GM23338 (cell line): ENCODE measurements at regions not wholly inside any gene's neighbourhood (a gene's known extent, or its start where the extent isn't known, plus 50 kb on each side); places are given as distances from the start of the nearest gene placed in this dataset.

Experiments used
- ATAC-seq: fragments of 200-7000 bp; cut with Tn5 transposase; 3 replicates; pipeline ENCODE4 v1.9.1; 2020
- DNase-seq: peaks from one replicate; pipeline ENCODE4 v3.0.0-alpha.2; 2015; ENCODE audit warnings: low spot score
- H2AFZ ChIP-seq: fragments of 200-600 bp; sonication (generic); 2 replicates; pipeline ENCODE4 v1.8.0; 2016; ENCODE audit warnings: antibody characterized with exemption, mild to moderate bottlenecking, moderate library complexity
- H3F3A ChIP-seq: fragments of 200-600 bp; sonication (generic); replicated peaks from 2 replicates; pipeline ENCODE4 v1.8.0; 2017; ENCODE audit warnings: antibody characterized with exemption, mixed run types, low read depth
- H3K27ac ChIP-seq: fragments of 200-600 bp; sonication (generic); 2 replicates; pipeline ENCODE4 v1.6.1; 2016; ENCODE audit warnings: low read depth
- H3K27me3 ChIP-seq: fragments of 200-600 bp; sonication (generic); 2 replicates; pipeline ENCODE4 v1.8.0; 2016; ENCODE audit warnings: mild to moderate bottlenecking, mixed run types, moderate library complexity; ENCODE audit not compliant: insufficient read depth
- H3K36me3 ChIP-seq: fragments of 200-600 bp; sonication (generic); 2 replicates; pipeline ENCODE4 v1.8.0; 2016; ENCODE audit warnings: mild to moderate bottlenecking; ENCODE audit not compliant: insufficient read depth
- H3K4me1 ChIP-seq: fragments of 200-600 bp; sonication (generic); 2 replicates; pipeline ENCODE4 v1.8.0; 2016; ENCODE audit warnings: mild to moderate bottlenecking, moderate library complexity; ENCODE audit not compliant: insufficient read depth
- H3K4me2 ChIP-seq: fragments of 200-600 bp; sonication (generic); 2 replicates; pipeline ENCODE4 v1.7.1; 2017; ENCODE audit warnings: mixed run types
- H3K4me3 ChIP-seq: fragments of 200-600 bp; sonication (generic); 2 replicates; pipeline ENCODE4 v1.6.1; 2016; ENCODE audit warnings: mixed run types
- H3K79me2 ChIP-seq: fragments of 200-600 bp; sonication (generic); replicated peaks from 2 replicates; pipeline ENCODE4 v1.8.0; 2017; ENCODE audit warnings: mild to moderate bottlenecking; ENCODE audit not compliant: insufficient read depth
- H3K9me2 ChIP-seq: fragments of 200-600 bp; sonication (generic); 2 replicates; pipeline ENCODE4 v1.8.0; 2017; ENCODE audit not compliant: insufficient read depth
- H4K20me1 ChIP-seq: fragments of 200-600 bp; sonication (generic); replicated peaks from 2 replicates; pipeline ENCODE4 v1.8.0; 2017; ENCODE audit warnings: mild to moderate bottlenecking; ENCODE audit not compliant: insufficient read depth
- H3K27ac Mint-ChIP-seq: 2 replicates; pipeline ENCODE4 v1.8.0; 2020; ENCODE audit warnings: inconsistent platforms, mild to moderate bottlenecking, moderate library complexity, mixed read lengths
- H3K27me3 Mint-ChIP-seq: 3 replicates; pipeline ENCODE4 v1.8.0; 2022; ENCODE audit warnings: low read depth, mild to moderate bottlenecking, moderate library complexity, mixed read lengths, inconsistent platforms; ENCODE audit not compliant: insufficient read depth, poor library complexity
- H3K36me3 Mint-ChIP-seq: 3 replicates; pipeline ENCODE4 v1.8.0; 2021; ENCODE audit warnings: low read depth, mild to moderate bottlenecking, inconsistent platforms, moderate library complexity, mixed read lengths
- H3K4me1 Mint-ChIP-seq: 3 replicates; pipeline ENCODE4 v1.8.0; 2020; ENCODE audit warnings: mild to moderate bottlenecking, inconsistent platforms, mixed read lengths
- H3K4me3 Mint-ChIP-seq: 3 replicates; pipeline ENCODE4 v1.8.0; 2021; ENCODE audit warnings: moderate library complexity, mild to moderate bottlenecking, inconsistent platforms, mixed read lengths
- H3K9me3 Mint-ChIP-seq: 3 replicates; pipeline ENCODE4 v1.8.0; 2020; ENCODE audit warnings: moderate library complexity, mild to moderate bottlenecking, inconsistent platforms, mixed read lengths
- CTCF ChIP-seq, 2 experiments: fragments of 200-600 bp in 1 of 2; sonication (generic) in 1 of 2; conservative IDR thresholded peaks; 2 replicates each; pipeline versions ENCODE4 v1.5.1 to v1.6.1; 2016 to 2017; ENCODE audit warnings: antibody characterized with exemption in 2 of 2, low read depth in 2 of 2, mild to moderate bottlenecking in 2 of 2, moderate library complexity in 1 of 2
- ETS1 ChIP-seq: IDR thresholded peaks from 2 replicates; pipeline ENCODE4 v1.6.1; 2016; ENCODE audit warnings: antibody characterized with exemption
- EZH2phosphoT487 ChIP-seq: fragments of 200-600 bp; sonication (generic); IDR thresholded peaks from one replicate; pipeline ENCODE4 v1.8.1; 2018; ENCODE audit warnings: antibody characterized with exemption; ENCODE audit not compliant: unreplicated experiment
- NANOG ChIP-seq: IDR thresholded peaks from 2 replicates; pipeline ENCODE4 v1.6.1; 2016; ENCODE audit warnings: antibody characterized with exemption, borderline replicate concordance
- POLR2AphosphoS5 ChIP-seq: IDR thresholded peaks from 2 replicates; pipeline ENCODE4 v1.6.1; 2016; ENCODE audit warnings: antibody characterized with exemption, low read depth
- STAT1 ChIP-seq: IDR thresholded peaks from one replicate; pipeline ENCODE4 v1.6.1; 2016; ENCODE audit warnings: antibody characterized with exemption; ENCODE audit not compliant: unreplicated experiment
- ZNF114 ChIP-seq: fragments of 250-450 bp; sonication (Bioruptor Pico); IDR thresholded peaks from 2 replicates; pipeline ENCODE4 v1.5.0; 2020; ENCODE audit warnings: mild to moderate bottlenecking, moderate library complexity

GRCh38 chr17:77476498-77476897, 335.7 kb downstream of the SEC14L1 start:
- Mint-ChIP-seq H3K27ac (no peak overlapping the region), H3K4me3 (no peak overlapping the region), H3K27me3 (peaks cover 26% of the 10 kb centered on the region), H3K36me3 (peaks cover 11% of the 10 kb centered on the region), H3K9me3 (no peaks in the 10 kb centered on the region), H3K4me1 (peaks cover 83% of the 10 kb centered on the region)
- peaks cover 12% of the 10 kb centered on the region for H4K20me1 ChIP-seq
- H2AFZ ChIP-seq = no peak overlapping the region
- no peak for ATAC-seq
- peak overlapping the region; percentile 81; the same call in 1 of the 2 replicates for H3K27ac ChIP-seq
- peaks cover 84% of the 10 kb centered on the region for H3K79me2 ChIP-seq
- no peak for TF ChIP-seq STAT1
- no peak for TF ChIP-seq ZNF114 (CRISPR knock-in tag)
- TF ChIP-seq POLR2AphosphoS5 = no peak
- H3K4me2 ChIP-seq = peak overlapping the region; percentile 35; the same call in 1 of the 2 replicates
- no peak overlapping the region for H3K4me3 ChIP-seq
- no peak for DNase-seq
- H3K9me2 ChIP-seq = no peaks in the 10 kb centered on the region
- H3K36me3 ChIP-seq = no peaks in the 10 kb centered on the region; the same call in 1 of the 2 replicates
- H3K27me3 ChIP-seq = no peaks in the 10 kb centered on the region
- H3K4me1 ChIP-seq = peaks cover 70% of the 10 kb centered on the region
- peaks cover 15% of the 10 kb centered on the region for H3F3A ChIP-seq

- Histone ChIP-seq H3K9me2 (no peaks in the 10 kb centered on the region), H4K20me1 (peaks cover 12% of the 10 kb centered on the region), H3K4me2 (peak overlapping the region; percentile 35), H2AFZ (no peak overlapping the region), H3K27ac (peak overlapping the region; percentile 81), H3K4me1 (peaks cover 64% of the 10 kb centered on the region), H3K4me3 (no peak overlapping the region), H3K79me2 (peaks cover 89% of the 10 kb centered on the region), H3K36me3 (no peaks in the 10 kb centered on the region; the same call in 1 of the 2 replicates), H3F3A (peaks cover 8% of the 10 kb centered on the region), H3K27me3 (no peaks in the 10 kb centered on the region)
- H3K9me3 Mint-ChIP-seq = no peaks in the 10 kb centered on the region
- no peak for DNase-seq
- ATAC-seq = no peak
- H3K27me3 Mint-ChIP-seq = peaks cover 21% of the 10 kb centered on the region
- H3K4me1 Mint-ChIP-seq = peaks cover 76% of the 10 kb centered on the region
- H3K4me3 Mint-ChIP-seq = no peak overlapping the region; the same call in 2 of the 3 replicates
- H3K36me3 Mint-ChIP-seq = peaks cover 18% of the 10 kb centered on the region
- peak overlapping the region; percentile 80 for H3K27ac Mint-ChIP-seq
- no peak for TF ChIP-seq ZNF114 (CRISPR knock-in tag)
- TF ChIP-seq STAT1 = no peak
- no peak for TF ChIP-seq ETS1
- no peak for TF ChIP-seq EZH2phosphoT487
- no peak for TF ChIP-seq NANOG
- TF ChIP-seq CTCF (conservative IDR thresholded peaks at IDR 0.05; ENCODE audit: low read depth in 2 of 2) = no peak
- TF ChIP-seq POLR2AphosphoS5 = no peak
Measured at GRCh38 chr17:77476931-77477805, 336.4 kb downstream of the SEC14L1 start.
